SK-N-SH treated with all-trans-retinoic acid at 6 μM for 48 hours (cell line): ENCODE measurements at regions not wholly inside any gene's neighbourhood (a gene's known extent, or its start where the extent isn't known, plus 50 kb on each side); places are given as distances from the start of the nearest gene placed in this dataset.
A peak's percentile ranks its signal among the peaks of the same experiment; 100 is the strongest.

Experiments used
- BACH2 ChIP-seq: fragments of 250-450 bp; sonication (Bioruptor Pico); IDR thresholded peaks from 2 replicates; pipeline ENCODE4 v1.9.0; 2021; ENCODE audit warnings: mild to moderate bottlenecking, borderline replicate concordance
- GLIS3 ChIP-seq: fragments of 250-450 bp; sonication (Bioruptor Pico); IDR thresholded peaks from 2 replicates; pipeline ENCODE4 v1.5.0; 2020; ENCODE audit warnings: mild to moderate bottlenecking, moderate library complexity
- ISL1 ChIP-seq: fragments of 250-450 bp; sonication (Bioruptor Pico); IDR thresholded peaks from 2 replicates; pipeline ENCODE4 v2.1.2; 2022; ENCODE audit warnings: mild to moderate bottlenecking, moderate library complexity
- PPARA ChIP-seq: fragments of 250-450 bp; sonication (Bioruptor Pico); IDR thresholded peaks from 2 replicates; pipeline ENCODE4 v1.5.0; 2020; ENCODE audit warnings: mild to moderate bottlenecking, borderline replicate concordance
- ZNF70 ChIP-seq: fragments of 450-650 bp; formaldehyde crosslinking; IDR thresholded peaks from 2 replicates; pipeline ENCODE4 v1.5.0; 2020; ENCODE audit warnings: mild to moderate bottlenecking, moderate library complexity
- TF ChIP-seq, protein P1 (sequence below): fragments of 250-450 bp; sonication (Bioruptor Pico); IDR thresholded peaks from 2 replicates; pipeline ENCODE4 v1.5.0; 2020; ENCODE audit warnings: mild to moderate bottlenecking, moderate library complexity

DNA sequence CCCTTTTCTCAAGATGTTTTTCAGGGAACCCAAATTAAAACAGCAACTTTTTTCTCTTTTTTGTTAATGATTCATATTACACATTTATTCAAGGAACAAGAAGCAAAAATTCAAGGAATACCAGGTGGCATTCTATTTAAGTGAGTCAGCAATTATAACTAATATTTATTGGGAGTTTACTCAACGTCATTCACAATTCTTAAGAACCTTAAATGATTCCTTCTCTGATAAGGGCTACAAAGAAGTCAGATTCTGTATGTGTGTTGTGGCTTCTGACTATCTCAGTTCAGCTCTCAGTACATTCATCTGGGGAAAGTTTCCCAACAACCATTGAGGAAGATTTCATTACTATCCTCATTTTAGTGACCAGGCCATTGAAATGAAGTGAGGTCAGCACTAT lies 470.7 kb upstream of the AKR1E2 start:
- TF ChIP-seq PPARA (CRISPR knock-in tag), result no peak
- no peak for TF ChIP-seq BACH2 (CRISPR knock-in tag)
- no peak for TF ChIP-seq GLIS3 (CRISPR knock-in tag)
- peak; percentile 52; the same call in 1 of the 2 replicates for TF ChIP-seq ISL1 (CRISPR knock-in tag)
- TF ChIP-seq, protein P1, sequence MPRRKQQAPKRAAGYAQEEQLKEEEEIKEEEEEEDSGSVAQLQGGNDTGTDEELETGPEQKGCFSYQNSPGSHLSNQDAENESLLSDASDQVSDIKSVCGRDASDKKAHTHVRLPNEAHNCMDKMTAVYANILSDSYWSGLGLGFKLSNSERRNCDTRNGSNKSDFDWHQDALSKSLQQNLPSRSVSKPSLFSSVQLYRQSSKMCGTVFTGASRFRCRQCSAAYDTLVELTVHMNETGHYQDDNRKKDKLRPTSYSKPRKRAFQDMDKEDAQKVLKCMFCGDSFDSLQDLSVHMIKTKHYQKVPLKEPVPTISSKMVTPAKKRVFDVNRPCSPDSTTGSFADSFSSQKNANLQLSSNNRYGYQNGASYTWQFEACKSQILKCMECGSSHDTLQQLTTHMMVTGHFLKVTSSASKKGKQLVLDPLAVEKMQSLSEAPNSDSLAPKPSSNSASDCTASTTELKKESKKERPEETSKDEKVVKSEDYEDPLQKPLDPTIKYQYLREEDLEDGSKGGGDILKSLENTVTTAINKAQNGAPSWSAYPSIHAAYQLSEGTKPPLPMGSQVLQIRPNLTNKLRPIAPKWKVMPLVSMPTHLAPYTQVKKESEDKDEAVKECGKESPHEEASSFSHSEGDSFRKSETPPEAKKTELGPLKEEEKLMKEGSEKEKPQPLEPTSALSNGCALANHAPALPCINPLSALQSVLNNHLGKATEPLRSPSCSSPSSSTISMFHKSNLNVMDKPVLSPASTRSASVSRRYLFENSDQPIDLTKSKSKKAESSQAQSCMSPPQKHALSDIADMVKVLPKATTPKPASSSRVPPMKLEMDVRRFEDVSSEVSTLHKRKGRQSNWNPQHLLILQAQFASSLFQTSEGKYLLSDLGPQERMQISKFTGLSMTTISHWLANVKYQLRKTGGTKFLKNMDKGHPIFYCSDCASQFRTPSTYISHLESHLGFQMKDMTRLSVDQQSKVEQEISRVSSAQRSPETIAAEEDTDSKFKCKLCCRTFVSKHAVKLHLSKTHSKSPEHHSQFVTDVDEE (CRISPR knock-in tag), result no peak
- no peak for TF ChIP-seq ZNF70
